PC-9 (cell line): ENCODE measurements at regions not wholly inside any gene's neighbourhood (a gene's known extent, or its start where the extent isn't known, plus 50 kb on each side); places are given as distances from the start of the nearest gene placed in this dataset.

Source experiments
- EZH2 ChIP-seq: fragments of 200-600 bp; sonication (generic); IDR thresholded peaks from 2 replicates; pipeline ENCODE4 v1.8.0; 2017; ENCODE audit warnings: antibody characterized with exemption, low read depth
- TF ChIP-seq, protein P1 (sequence below): fragments of 200-600 bp; sonication (generic); conservative IDR thresholded peaks from 2 replicates; pipeline ENCODE4 v1.6.1; 2017; ENCODE audit warnings: mixed run types, antibody characterized with exemption, mild to moderate bottlenecking, moderate library complexity

DNA sequence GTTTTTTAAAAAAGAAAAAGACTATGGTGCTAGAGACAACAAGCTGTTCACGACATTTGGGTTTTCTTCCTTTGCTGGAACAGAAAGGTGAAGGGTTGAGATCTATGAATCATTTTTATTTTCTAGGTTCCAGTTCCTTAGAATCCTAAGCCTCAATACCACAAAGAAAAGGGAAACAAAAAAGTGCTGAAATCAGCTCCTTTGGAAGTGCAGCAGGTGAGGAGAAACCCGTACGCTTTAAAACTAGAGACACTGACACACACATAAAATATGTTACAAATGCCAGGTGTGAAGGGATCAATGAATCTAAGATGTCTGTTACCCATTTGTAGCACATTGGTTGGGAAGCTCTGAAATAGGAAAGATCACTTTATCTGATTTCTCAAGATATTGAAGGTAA lies 125.2 kb downstream of the AREG start:
- no peak for TF ChIP-seq EZH2
- TF ChIP-seq, protein P1, sequence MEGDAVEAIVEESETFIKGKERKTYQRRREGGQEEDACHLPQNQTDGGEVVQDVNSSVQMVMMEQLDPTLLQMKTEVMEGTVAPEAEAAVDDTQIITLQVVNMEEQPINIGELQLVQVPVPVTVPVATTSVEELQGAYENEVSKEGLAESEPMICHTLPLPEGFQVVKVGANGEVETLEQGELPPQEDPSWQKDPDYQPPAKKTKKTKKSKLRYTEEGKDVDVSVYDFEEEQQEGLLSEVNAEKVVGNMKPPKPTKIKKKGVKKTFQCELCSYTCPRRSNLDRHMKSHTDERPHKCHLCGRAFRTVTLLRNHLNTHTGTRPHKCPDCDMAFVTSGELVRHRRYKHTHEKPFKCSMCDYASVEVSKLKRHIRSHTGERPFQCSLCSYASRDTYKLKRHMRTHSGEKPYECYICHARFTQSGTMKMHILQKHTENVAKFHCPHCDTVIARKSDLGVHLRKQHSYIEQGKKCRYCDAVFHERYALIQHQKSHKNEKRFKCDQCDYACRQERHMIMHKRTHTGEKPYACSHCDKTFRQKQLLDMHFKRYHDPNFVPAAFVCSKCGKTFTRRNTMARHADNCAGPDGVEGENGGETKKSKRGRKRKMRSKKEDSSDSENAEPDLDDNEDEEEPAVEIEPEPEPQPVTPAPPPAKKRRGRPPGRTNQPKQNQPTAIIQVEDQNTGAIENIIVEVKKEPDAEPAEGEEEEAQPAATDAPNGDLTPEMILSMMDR = no peak
